Forelimb muscle (tissue), 1 donor: ENCODE measurements at regions not wholly inside any gene's neighbourhood (a gene's known extent, or its start where the extent isn't known, plus 50 kb on each side); places are given as distances from the start of the nearest gene placed in this dataset.
"Not testable (repeated sequence)": the region's sequence is repeated elsewhere in the genome, so short reads cannot be mapped to it uniquely, and the experiment has no call there.

Experiments
- DNase-seq: peaks from one replicate; pipeline ENCODE4 v3.0.0-alpha.2; 2013; ENCODE audit warnings: low read depth

GRCh38 chr2:166643980-166644379, 149.9 kb upstream of the SCN7A start:
- DNase-seq: no peak

- DNase-seq: not testable (repeated sequence)
Measured at GRCh38 chr2:166641516-166641915, 147.5 kb upstream of the SCN7A start.

- no peak for DNase-seq
Measured at GRCh38 chr2:166637051-166637450, 143.0 kb upstream of the SCN7A start.

GRCh38 chr2:166634706-166635105, 140.7 kb upstream of the SCN7A start:
- DNase-seq: no peak

GRCh38 chr2:166632616-166633015, 138.6 kb upstream of the SCN7A start:
- no peak for DNase-seq

GRCh38 chr2:166628478-166629136, 134.6 kb upstream of the SCN7A start:
- no peak for DNase-seq

- DNase-seq: no peak
Measured at GRCh38 chr2:166627893-166628292, 133.8 kb upstream of the SCN7A start.

- no peak for DNase-seq
Measured at GRCh38 chr2:166625670-166626069, 131.6 kb upstream of the SCN7A start.

GRCh38 chr2:166614503-166614902, 120.5 kb upstream of the SCN7A start:
- DNase-seq: no peak

- DNase-seq: no peak
Measured at GRCh38 chr2:166614029-166614428, 120.0 kb upstream of the SCN7A start.

GRCh38 chr2:166613226-166613625, 119.2 kb upstream of the SCN7A start:
- no peak for DNase-seq

GRCh38 chr2:166612214-166612613, 118.2 kb upstream of the SCN7A start:
- DNase-seq: no peak

GRCh38 chr2:166610913-166611305, 116.9 kb upstream of the SCN7A start:
- no peak for DNase-seq

GRCh38 chr2:166610180-166610912, 116.3 kb upstream of the SCN7A start:
- no peak for DNase-seq

GRCh38 chr2:166609183-166609959, 115.3 kb upstream of the SCN7A start:
- DNase-seq: no peak

GRCh38 chr2:166607880-166608279, 113.8 kb upstream of the SCN7A start:
- DNase-seq: no peak

GRCh38 chr2:166593403-166593802, 99.4 kb upstream of the SCN7A start:
- DNase-seq: no peak

GRCh38 chr2:166592750-166593149, 98.7 kb upstream of the SCN7A start:
- no peak for DNase-seq

- no peak for DNase-seq
Measured at GRCh38 chr2:166591226-166591625, 97.2 kb upstream of the SCN7A start.

- DNase-seq: no peak
Measured at GRCh38 chr2:166573391-166573790, 79.3 kb upstream of the SCN7A start.

- no peak for DNase-seq
Measured at GRCh38 chr2:166572937-166573336, 78.9 kb upstream of the SCN7A start.

GRCh38 chr2:166568409-166568808, 74.4 kb upstream of the SCN7A start:
- no peak for DNase-seq

- DNase-seq: no peak
Measured at GRCh38 chr2:166565501-166565900, 71.5 kb upstream of the SCN7A start.
